ENCODE measurements at regions not wholly inside any gene's neighbourhood (a gene's known extent, or its start where the extent isn't known, plus 50 kb on each side); places are given as distances from the start of the nearest gene placed in this dataset.

- TF ChIP-seq CTCF (IDR thresholded peaks at IDR 0.05) (no peak), POLR2A (IDR thresholded peaks at IDR 0.05) (no peak)
Observed at GRCh38 chr11:122414406-122415018, 241.0 kb upstream of the UBASH3B start.

All from body of pancreas (tissue), 4 donors.